ENCODE measurements at regions not wholly inside any gene's neighbourhood (a gene's known extent, or its start where the extent isn't known, plus 50 kb on each side); places are given as distances from the start of the nearest gene placed in this dataset.
"Not testable (repeated sequence)": the region's sequence is repeated elsewhere in the genome, so short reads cannot be mapped to it uniquely, and the experiment has no call there.

DNA sequence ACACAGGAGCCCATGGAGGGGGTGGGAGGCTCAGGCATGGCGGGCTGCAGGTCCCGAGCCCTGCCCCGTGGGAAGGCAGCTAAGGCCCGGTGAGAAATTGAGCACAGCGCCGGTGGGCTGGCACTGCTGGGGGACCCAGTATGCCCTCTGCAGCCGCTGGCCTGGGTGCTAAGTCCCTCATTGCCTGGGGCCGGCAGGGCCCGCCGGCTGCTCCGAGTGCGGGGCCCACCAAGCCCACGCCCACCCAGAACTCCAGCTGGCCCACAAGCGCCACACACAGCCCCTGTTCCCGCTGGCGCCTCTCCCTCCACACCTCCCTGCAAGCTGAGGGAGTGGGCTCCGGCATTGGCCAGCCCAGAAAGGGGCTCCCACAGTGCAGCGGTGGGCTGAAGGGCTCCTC, 625.2 kb upstream of the CITED2 start:
- DNase-seq = not testable (repeated sequence)

DNA sequence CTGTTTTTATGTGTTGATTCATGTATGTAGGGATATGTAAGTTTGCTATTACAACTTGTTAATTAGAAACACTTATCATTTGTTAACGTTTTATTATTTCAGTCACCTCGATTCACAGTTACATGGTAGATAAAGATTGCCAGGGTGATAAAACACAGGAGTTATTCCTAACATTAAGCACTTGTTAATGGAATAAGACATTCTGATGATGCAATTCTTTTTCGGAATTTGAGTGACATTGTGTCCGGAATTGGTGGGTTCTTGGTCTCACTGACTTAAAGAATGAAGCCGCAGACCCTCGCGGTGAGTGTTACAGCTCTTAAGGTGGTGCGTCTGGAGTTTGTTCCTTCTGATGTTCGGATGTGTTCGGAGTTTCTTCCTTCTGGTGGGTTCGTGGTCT, 624.0 kb upstream of the CITED2 start:
- not testable (repeated sequence) for DNase-seq

DNA sequence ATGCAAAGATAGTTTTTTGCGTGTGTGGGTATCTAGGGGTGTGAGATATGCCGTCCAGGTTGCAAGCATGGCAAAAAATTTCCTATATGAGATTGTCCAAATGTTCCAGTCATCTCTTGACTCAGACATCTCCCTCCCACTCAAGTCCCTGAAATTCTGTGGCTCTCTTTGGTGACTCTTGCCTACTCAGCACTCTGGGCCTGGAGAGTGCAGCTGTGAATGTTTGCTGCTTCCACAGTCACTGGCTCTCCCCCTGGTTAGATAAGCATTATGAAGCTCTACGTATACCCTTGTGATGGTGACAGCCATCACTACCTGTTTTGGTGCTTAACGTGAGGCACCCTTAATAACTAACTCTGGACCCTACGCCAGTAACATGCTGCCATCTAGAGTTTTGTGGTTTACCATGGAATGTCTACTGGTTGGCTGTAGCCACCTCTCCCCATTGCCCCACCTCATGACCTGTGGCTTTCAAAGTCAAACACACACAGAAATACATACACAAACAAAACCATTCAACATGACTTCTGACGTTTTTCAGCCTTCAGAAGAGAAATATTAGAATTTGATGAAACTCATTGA, 621.9 kb upstream of the CITED2 start:
- peak; percentile 25 to 42 (median 40) for DNase-seq

DNA sequence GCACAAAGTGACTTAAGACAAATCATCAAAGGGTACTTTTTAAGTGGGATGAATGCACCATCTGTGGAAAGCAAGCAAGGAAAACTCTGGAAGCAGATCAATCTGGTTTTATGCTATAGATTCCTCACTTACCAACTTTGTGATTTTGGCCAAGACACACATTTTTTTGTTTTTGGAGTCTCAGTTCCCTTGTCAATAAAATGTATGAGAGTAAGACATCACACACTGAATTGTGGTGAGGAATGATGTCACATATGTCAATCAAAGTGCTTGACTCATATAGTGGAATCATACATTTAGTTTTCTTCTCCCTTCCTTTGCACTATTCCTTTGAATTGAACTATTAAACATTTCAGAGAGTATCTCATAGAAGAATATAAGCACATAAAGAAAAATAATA, 620.5 kb upstream of the CITED2 start:
- no peak for DNase-seq

DNA sequence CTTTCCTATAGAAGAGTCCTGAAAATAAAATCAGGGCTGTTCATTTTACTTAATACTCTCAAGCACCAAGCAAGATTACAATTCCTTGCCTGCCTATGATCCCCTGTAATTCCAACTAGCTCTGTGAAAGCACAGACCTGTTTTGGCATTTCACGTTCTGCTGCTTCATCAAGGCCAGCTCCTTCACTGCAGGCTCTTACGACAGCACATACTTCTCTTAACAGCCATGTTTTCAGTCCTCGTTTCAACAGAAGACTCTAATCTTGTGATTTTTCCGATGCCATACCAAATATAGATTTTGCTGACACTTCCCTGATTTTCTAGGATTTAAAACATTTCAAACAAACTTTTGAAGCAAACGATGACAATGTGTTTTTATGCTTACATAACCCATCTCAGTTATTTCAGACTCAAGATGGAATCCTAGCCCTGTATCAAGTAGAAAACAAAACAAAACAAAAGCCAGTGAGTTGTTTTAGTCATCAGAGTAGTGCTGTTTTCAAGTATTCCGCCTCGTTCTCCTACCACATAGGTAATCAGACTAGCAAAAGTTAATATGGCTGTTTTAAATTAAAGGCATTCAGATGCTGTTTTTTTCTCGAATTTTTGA, 616.5 kb upstream of the CITED2 start:
- DNase-seq = no peak

DNA sequence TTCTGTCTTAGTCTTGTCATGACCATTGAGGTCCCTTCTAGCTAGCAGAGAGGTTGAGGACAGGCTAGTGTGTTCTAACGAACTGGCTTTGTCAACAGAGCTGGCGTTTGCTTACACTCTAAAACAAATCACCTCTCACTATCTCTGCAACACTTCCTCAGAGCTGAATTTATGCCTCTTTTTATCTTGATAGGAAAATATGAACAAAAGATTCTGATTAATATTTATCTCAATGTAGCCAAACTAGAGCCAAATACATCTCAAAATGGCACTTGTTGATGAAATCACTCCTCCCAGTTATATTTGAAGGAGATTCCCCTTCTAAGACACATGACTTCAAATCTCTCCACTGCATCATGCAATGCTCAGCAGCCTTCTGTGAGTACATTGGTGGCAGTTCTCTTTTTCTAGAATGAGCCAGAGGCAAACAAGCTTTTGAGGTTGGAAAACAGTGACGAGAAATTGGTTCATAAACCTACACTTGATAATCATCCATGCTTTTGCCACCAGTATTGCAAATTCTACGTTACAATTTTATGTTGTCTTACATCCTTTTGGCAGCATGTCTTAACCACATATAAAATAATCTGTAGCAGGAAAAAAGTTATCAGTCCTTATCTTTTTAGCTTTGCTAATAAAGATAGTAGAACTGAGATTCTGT, 615.7 kb upstream of the CITED2 start:
- DNase-seq = peak; percentile 62 to 74 (median 73)

DNA sequence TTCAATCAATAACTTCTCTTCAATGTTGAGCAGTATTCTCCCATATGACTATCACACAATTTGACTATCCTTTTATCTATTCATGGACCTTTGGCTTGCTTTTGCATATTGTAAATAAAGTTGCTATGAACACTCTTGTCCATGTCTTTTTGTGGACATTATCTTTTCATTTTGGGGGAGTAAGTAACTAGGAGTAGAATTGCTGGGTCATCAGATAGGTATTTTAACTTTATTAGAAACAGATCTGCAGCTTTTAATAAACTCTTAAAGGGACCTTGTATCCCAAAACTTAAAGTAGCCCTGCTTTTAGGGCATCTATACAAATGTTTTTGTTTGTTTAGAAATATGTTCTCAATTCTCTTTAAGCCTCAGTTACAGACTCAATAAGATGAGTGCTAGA, 614.2 kb upstream of the CITED2 start:
- DNase-seq = no peak

DNA sequence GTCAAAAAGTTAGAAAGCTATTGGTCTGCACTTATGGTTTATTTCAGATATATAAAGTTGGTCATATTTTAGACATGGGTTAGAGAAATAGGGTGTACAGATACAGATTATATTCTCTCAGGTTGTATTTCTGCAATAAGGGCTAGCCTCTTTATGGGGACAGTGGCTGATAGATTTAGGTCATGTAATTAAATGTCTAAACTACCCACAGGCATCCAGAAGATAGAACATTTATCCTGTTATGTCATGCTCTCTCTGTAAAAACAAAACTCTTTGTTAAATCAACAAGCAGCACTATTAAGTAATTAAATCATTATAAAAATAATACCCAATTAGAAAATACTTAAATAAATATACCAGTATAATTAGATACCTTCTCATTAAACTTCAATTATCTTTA, 612.6 kb upstream of the CITED2 start:
- DNase-seq = no peak

DNA sequence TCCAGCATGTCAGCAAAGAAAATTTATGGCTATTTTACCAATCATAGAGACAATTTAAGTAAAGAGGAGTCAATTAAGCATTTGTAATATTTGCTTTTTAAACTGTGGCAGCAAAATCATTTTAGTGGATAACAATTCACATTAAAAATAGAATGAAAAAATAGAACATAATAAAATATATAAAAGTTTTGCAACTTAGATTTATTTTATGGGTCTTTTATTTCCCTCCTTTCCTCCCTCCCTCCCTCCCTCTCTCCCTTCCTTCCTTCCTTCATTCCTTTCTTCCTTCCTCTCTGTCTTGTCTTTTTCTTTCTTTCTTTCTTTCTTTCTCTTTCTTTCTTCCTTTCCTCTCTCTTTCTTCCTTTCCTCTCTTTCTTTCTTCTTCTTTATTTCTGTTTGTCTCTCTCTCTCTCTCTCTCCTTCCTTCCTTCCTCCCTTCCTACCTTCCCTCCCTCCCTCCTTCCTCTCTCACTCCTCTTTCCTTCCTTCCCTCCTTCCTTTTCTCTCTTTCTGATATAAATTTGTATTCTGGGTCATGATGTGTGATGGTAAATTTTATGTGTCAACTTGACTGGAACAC, 610.9 kb upstream of the CITED2 start:
- DNase-seq = no peak

DNA sequence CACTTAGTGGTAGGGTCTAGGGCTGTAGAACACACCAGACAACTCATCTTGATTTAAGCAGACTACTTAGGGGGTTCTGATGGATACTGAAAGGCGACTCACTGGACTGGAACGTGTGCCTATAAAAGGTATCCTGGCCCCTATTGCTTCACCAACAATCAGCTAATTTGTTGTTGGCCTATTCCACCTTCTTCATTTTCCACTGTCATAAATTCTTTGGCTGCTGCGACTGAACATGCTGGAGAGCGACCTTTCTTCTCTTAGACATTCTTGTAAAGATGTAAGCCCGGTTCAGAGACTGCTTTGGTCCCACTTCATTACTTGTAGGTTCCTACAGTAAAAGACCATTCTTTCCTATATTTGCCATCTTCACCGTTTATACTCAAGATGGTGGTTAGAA, 609.9 kb upstream of the CITED2 start:
- DNase-seq = no peak

DNA sequence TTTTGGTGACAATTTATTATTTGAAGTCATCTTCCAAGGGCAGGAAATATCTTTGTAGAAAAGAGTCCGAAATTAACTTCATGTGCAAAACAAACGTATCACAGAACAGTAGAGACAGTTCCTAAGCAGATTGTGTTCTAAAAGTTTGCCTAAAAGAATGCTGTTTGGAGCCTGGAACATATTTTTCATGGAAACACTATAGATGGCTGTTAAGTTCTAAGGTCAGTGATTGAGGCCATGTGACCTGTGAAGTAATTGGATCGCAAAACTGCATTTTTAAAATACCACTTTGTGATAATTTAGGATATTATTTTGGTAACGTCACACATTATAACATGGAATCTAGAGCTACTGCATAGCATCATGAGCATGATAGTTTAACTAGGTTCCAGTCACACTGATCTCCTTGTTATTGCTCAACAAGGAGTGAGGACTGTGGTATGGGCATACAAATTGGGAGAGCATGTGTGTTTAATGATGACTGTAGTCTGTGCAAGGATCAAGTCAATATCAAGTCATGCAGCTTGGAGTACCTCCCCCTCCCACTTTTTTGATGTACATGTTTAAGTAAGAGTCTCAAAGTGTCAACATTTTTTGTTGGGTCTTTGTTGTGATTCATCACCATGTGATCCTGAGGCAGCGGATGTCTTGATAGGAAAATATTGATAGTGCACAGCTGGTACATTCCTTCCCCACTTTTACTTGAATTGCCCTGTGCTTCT, 609.3 kb upstream of the CITED2 start:
- DNase-seq = no peak

DNA sequence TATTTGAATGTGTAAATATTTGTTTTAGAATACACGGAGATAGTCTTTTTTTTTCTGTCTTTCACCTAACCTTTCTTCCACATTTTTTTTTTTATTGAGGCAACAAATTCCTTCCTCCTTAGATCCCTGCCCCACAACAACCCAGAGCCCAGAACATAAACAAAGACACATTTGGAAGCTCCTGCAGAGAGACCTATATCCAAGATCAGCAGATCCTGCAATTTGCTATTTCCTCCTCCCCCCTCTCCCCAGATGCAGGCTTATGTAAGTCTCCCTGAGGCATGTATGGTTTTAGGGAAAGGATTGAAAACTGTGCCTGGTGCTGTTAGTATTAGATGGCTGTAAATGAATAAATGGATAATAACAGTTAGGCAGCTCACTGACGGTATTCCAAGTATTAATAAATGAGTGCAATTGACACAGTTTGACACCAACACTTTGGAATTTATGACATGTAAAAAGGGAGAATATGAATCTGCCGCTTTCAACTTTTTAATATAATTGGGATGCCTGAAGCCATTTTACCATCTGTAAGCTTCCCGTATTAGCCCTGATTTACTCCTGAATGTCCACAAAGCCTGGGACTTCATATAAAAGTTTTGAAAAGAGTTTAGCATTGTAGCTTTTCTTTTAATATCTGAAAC, 608.3 kb upstream of the CITED2 start:
- DNase-seq = no peak

DNA sequence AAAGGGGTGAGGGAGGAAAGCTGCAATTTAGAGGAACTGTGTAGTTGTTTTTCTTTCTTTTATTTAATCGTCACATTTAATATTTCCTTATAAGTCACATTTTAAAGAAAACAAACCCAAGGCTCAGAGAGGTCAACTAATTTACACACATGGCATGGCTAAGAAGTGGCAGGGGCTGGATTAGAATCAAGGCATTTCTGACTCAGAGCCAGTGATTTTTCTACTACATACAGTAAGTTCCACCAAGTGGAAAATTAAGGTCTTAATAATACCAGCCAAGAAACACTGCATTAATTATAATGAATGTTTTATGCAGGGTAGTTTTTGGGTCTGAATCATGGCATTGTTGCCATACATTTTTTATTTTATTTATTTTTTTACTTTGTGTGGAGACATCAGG, 607.7 kb upstream of the CITED2 start:
- no peak for DNase-seq

DNA sequence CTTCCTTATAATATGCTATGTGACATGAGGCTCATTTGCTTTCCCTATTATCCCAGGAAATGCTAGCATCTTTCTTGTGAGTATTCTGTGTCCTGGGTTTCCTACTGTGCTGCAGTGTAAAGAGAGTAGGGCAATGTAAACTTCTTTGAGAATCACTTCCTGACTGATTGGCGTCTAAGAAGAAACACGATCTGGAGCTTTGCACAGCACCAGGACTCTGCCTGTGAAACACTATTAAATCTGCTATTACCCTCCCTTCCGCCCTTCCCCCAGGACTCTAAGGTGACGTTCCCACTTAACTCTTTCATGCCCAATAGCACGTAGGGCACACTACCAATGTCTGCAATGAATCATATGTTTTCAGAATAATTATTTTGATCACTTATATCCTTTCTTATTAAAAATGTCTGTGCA, 607.3 kb upstream of the CITED2 start:
- DNase-seq = peak in 1 of 3 donors; percentile 7

DNA sequence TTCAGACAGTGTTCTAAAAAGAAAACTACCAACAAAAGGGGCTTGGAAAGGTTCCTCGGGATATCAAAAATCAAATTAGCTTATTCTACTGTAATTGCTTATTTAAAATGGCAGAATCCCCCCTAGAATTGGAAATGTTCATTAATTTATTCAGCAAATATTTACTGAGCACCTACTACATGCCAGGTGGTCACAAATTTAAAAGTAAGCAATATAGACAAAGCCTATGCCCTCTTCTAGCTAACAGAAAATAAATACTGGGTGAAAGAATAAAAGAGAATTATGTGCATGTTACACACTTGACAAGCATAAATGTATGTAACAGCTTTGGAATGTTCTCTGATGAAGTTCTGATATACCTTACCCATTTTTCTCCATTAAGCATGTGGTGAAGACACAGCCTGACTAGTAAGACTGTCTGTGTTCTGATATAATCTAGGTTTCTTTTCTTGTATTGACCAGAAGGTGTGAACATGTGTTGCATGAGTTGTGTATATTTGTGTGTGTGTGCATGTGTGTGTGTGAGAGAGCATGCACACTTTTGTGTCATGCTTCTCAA, 606.7 kb upstream of the CITED2 start:
- no peak for DNase-seq

DNA sequence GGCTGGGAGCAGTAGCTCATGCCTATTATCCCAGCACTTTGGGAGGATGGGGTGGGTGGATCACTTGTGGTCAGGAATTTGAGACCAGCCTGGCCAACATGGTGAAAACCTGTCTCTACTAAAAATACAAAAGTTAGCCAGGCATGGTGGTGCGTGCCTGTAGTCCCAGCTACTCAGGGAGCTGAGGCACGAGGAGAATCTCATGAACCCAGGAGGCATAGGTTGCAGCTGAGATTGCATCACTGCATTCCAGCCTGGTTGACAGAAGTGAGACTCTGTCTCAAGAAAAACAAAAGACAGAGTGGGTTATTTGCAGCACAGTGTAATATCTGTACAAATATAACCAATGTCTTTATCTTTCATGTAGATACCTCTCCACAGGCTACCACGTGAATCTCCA, 606.2 kb upstream of the CITED2 start:
- DNase-seq = not testable (repeated sequence)

DNA sequence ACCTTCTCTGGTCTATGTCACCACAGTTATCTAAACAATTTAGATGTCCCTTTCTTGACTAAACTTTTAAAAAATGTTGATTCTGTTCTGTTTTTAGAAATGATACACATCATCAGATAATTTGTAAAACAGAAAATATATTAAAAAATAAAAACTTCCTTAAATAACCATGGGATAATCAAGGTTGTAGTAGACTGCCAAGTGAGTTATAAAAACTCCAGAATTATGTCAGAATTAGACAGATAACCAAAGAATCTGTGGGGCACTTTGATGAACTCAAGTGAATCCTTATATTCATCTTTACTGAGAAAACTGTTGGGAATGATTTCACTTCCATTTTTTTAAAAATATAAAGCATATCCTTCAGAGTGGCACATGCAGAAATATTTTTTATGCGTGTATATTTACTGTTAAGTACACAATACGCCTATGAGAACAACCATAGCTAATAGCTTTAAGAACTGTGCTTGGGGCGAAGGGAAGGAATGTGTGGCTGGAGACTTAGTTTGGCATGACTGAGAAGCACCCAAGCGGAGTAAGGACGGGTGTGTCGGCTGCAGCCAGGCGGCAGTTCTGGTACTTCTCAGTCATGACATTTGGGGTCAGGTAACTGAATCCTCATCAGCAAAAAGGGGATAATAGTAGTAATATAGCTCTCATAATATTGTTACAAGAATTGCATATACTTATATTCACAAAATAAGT, 604.7 kb upstream of the CITED2 start:
- DNase-seq = peak in 2 of 3 donors; percentile 10 to 20

DNA sequence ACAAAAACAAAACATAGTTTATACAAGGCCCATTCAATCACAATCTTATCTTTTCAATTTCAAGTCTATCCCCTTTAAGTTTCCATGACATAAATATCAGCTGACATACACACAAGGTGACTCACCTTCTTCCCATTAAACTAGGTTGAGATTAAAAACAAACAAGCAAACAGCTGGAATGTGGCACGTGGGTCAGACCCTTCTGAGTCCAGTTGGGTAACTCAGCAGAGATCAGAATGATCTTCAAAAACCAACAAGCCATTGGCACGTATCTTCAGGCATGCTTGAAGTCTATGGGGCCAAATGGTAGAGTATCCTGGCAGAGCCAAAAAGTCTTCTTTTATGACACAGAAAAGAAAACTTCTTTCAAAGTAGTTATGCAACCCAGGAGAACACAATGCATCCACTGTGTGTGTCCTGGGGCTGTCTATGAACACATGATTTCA, 603.5 kb upstream of the CITED2 start:
- peak in 1 of 3 donors; percentile 15 for DNase-seq

DNA sequence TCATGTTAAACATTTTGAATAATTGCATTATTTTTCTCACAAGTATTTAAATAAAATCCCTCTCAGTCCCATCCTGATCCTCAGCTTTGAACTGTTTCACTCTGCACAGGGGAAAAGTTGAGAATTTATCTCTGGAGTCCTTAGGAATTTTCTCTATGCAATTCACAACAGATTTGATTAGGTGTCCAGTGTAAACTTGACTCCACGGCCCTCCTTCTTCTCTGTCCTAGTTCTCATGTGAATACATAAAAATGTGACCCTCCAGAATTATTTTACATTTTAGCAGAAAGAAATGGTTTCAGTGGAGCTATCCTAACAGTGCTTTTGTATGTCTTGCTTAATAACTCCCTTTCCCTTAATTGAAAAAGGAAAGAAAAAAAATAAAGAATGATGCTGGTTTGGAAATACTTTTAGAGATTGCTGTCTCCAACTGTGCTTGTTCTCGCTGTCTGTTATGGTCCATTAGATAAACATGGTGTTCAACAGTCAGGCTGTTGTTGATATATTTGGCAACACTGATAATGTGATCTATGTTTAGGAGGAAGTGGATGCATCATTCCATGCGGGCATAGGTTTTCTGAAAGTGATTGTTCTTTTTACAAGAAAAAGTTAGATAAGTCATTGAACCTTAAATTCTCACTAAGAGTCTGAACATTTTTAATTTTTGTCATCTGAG, 599.4 kb upstream of the CITED2 start:
- DNase-seq = peak in 2 of 3 donors; percentile 39 to 48

DNA sequence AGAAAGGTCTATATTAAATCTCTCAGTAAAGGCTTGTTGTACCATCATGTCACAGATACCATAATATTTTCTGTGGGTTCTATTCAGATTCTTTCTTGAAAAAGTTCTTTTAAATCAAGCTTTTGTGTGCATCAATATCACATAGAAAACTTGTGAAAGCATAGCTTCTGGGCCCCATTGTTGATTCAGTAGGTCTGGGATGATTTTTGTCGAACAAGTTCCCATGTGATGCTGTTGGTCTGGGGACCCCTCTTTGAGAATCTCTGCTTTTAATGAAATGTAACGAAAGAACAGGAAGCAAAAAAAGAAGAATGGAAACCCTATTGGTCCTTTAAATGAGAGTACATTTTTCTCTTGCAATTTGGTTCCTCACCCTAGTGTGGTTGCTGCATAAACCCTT, 597.7 kb upstream of the CITED2 start:
- no peak for DNase-seq

DNA sequence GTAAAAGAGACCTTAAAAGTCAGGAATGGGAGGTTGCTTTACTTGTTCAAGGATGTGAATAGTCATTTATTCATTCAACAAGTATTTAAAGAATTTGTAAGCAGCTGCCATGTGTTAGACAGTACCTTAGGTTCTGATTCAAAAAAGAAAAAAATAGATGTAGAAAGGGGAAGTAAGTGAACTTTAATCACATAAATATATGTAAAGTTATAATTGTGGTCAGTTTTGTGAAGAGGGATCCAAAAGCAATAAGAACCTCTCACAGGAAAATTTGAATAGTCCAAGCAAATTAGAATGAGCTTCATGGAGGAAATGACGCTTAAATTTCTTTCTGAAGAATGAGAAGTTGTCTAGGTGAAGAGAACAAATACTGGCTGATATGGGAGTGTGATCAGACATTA, 596.1 kb upstream of the CITED2 start:
- no peak for DNase-seq

All from suppressor macrophage treated with lipopolysaccharide for 1 hour (primary cell).